ENCODE measurements at regions not wholly inside any gene's neighbourhood (a gene's known extent, or its start where the extent isn't known, plus 50 kb on each side); places are given as distances from the start of the nearest gene placed in this dataset.

- H3K4me3 ChIP-seq (replicated peaks; ENCODE audit: low read depth, low read length) = no peak overlapping the region
- TF ChIP-seq CTCF (IDR thresholded peaks at IDR 0.05; ENCODE audit: low read depth, low read length, missing control alignments) = no peak
- DNase-seq (ENCODE audit: extremely low read depth, low read depth) = no peak
These were observed 384.7 kb upstream of the AGA start for GRCh38 chr4:177826973-177827372.

- no peak for DNase-seq (ENCODE audit: extremely low read depth, low read depth)
- no peak overlapping the region for H3K4me3 ChIP-seq (replicated peaks; ENCODE audit: low read depth, low read length)
- TF ChIP-seq CTCF (IDR thresholded peaks at IDR 0.05; ENCODE audit: low read depth, low read length, missing control alignments) = no peak
These were observed 399.0 kb upstream of the AGA start for GRCh38 chr4:177841258-177841657.

- H3K4me3 ChIP-seq (replicated peaks; ENCODE audit: low read depth, low read length) = no peak overlapping the region
- DNase-seq (ENCODE audit: extremely low read depth, low read depth) = no peak
- no peak for TF ChIP-seq CTCF (IDR thresholded peaks at IDR 0.05; ENCODE audit: low read depth, low read length, missing control alignments)
These were observed 411.0 kb upstream of the AGA start for GRCh38 chr4:177853229-177853628.

GRCh38 chr4:177855507-177856197, 413.4 kb upstream of the AGA start:
- H3K4me3 ChIP-seq (replicated peaks; ENCODE audit: low read depth, low read length) = no peak overlapping the region
- DNase-seq (ENCODE audit: extremely low read depth, low read depth) = no peak
- no peak for TF ChIP-seq CTCF (IDR thresholded peaks at IDR 0.05; ENCODE audit: low read depth, low read length, missing control alignments)

- no peak for DNase-seq (ENCODE audit: extremely low read depth, low read depth)
- no peak overlapping the region for H3K4me3 ChIP-seq (replicated peaks; ENCODE audit: low read depth, low read length)
- no peak for TF ChIP-seq CTCF (IDR thresholded peaks at IDR 0.05; ENCODE audit: low read depth, low read length, missing control alignments)
These were observed 417.9 kb upstream of the AGA start for GRCh38 chr4:177860171-177860570.

GRCh38 chr4:177861551-177862094, 419.4 kb upstream of the AGA start:
- TF ChIP-seq CTCF (IDR thresholded peaks at IDR 0.05; ENCODE audit: low read depth, low read length, missing control alignments) = no peak
- no peak for DNase-seq (ENCODE audit: extremely low read depth, low read depth)
- no peak overlapping the region for H3K4me3 ChIP-seq (replicated peaks; ENCODE audit: low read depth, low read length)

Measured in HFF-Myc (cell line).